Stomach (tissue), 4 donors: ENCODE measurements at regions not wholly inside any gene's neighbourhood (a gene's known extent, or its start where the extent isn't known, plus 50 kb on each side); places are given as distances from the start of the nearest gene placed in this dataset.
"Not testable (repeated sequence)": the region's sequence is repeated elsewhere in the genome, so short reads cannot be mapped to it uniquely, and the experiment has no call there.

Experiments
- EP300 ChIP-seq: sonication (generic); formaldehyde crosslinking; IDR thresholded peaks from one replicate; pipeline ENCODE4 v1.6.1; 2017; ENCODE audit warnings: antibody characterized with exemption
- POLR2A ChIP-seq, 4 donors: fragments of 450-650 bp; IDR thresholded peaks; one replicate each; pipeline ENCODE4 v1.6.1; 2016; ENCODE audit warnings: antibody characterized with exemption in 4 of 4, control low read depth in 2 of 4, mild to moderate bottlenecking in 1 of 4, moderate library complexity in 1 of 4
- POLR2AphosphoS5 ChIP-seq, 3 donors: sonication (generic); formaldehyde crosslinking; IDR thresholded peaks; one replicate each; pipeline ENCODE4 v1.6.1; 2016; ENCODE audit warnings: antibody characterized with exemption in 3 of 3
- TF ChIP-seq, protein P1 (sequence below), 7 experiments: fragments of 450-650 bp in 4 of 7; fragments of 200-600 bp in 3 of 7; sonication (generic) in 3 of 7; IDR thresholded peaks; one replicate each; pipeline ENCODE4 v1.5.1; 2016 to 2019; ENCODE audit warnings: antibody characterized with exemption in 7 of 7, control low read depth in 2 of 7, mild to moderate bottlenecking in 1 of 7

- TF ChIP-seq POLR2AphosphoS5 (IDR thresholded peaks at IDR 0.05); EP300; POLR2A (IDR thresholded peaks at IDR 0.05): not testable (repeated sequence)
- TF ChIP-seq, protein P1, sequence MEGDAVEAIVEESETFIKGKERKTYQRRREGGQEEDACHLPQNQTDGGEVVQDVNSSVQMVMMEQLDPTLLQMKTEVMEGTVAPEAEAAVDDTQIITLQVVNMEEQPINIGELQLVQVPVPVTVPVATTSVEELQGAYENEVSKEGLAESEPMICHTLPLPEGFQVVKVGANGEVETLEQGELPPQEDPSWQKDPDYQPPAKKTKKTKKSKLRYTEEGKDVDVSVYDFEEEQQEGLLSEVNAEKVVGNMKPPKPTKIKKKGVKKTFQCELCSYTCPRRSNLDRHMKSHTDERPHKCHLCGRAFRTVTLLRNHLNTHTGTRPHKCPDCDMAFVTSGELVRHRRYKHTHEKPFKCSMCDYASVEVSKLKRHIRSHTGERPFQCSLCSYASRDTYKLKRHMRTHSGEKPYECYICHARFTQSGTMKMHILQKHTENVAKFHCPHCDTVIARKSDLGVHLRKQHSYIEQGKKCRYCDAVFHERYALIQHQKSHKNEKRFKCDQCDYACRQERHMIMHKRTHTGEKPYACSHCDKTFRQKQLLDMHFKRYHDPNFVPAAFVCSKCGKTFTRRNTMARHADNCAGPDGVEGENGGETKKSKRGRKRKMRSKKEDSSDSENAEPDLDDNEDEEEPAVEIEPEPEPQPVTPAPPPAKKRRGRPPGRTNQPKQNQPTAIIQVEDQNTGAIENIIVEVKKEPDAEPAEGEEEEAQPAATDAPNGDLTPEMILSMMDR (IDR thresholded peaks at IDR 0.05): not testable (repeated sequence)
Measured at GRCh38 chr16:16550824-16551223, 171.9 kb downstream of the NPIPA7 start.
